ENCODE measurements at regions not wholly inside any gene's neighbourhood (a gene's known extent, or its start where the extent isn't known, plus 50 kb on each side); places are given as distances from the start of the nearest gene placed in this dataset.
"Not testable (repeated sequence)": the region's sequence is repeated elsewhere in the genome, so short reads cannot be mapped to it uniquely, and the experiment has no call there.

DNA sequence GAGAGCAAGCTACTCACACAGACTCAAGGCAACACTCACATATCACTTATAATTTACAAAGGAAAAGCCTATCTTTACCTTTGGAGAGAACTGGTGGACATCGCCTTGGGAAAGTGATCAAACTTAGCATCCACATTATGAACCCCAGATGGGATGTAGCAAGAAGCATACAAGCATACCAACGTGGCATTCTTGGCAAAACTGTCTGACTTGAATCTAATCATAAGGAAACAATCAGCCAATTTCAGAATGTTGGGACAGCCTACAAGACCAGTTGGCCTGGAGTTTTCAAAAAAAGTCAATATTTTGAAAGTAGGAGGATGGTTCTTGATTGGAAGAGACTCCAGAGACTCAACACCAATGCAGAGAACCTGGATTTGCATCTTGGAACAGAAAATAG is 79.1 kb upstream of the PMAIP1 start:
- no peak for DNase-seq

DNA sequence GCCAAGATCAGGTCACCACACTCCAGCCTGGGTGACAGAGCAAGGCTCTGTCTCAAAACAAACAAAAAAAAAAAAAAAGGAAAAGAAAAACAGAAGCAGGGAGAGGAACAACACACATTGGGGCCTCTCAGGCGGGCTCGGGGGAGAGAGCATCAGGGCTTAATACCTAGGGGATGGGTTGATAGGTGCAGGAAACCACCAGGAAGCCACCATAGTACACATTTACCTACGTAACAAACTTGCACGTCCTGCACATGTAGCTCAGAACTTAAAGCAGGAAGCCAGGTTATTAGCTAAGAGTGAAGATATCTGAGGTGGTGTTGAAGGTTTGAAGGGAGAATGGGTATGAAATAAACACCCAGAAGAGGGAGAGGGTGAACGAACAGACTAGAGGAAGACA is 81.0 kb upstream of the PMAIP1 start:
- peaks cover under 1% of the 10 kb centered on the region for H3K4me1 Mint-ChIP-seq
- H3K4me3 Mint-ChIP-seq: no peak overlapping the region
- H3K27ac Mint-ChIP-seq: no peak overlapping the region
- H3K36me3 Mint-ChIP-seq: no peaks in the 10 kb centered on the region
- CTCF ChIA-PET: no interaction called here
- no peaks in the 10 kb centered on the region for H3K9me3 Mint-ChIP-seq
- DNase-seq: no peak
- peaks cover 25% of the 10 kb centered on the region for H3K27me3 Mint-ChIP-seq

More for the DNA sequence above, 79.1 kb upstream of the PMAIP1 start:
- Mint-ChIP-seq H3K4me1 (no peaks in the 10 kb centered on the region), H3K4me3 (no peak overlapping the region), H3K27me3 (peaks cover 23% of the 10 kb centered on the region), H3K9me3 (no peaks in the 10 kb centered on the region), H3K27ac (no peak overlapping the region), H3K36me3 (no peaks in the 10 kb centered on the region)
- CTCF ChIA-PET: no interaction called here

DNA sequence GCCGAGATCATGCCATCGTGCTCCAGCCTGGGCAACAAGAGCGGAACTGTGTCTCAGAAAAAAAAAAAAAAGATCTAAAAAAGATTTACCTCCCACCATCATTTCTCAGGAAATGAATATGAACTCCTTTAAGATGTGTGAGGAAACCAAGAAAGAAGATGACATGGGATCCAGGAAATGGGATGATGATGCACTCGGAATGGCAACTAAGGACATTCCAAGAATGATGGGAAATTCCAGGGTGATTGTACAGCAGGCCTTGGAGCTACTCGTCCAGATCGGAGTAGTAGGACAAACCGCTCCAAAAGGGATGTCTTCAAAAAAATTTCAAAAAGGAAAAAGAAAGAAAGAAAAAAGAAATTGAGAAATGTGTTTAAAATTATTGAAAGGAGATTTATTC is 84.9 kb upstream of the PMAIP1 start:
- peaks cover 2% of the 10 kb centered on the region for H3K4me1 Mint-ChIP-seq
- H3K27ac Mint-ChIP-seq: no peak overlapping the region
- no peaks in the 10 kb centered on the region for H3K9me3 Mint-ChIP-seq
- DNase-seq: no peak
- H3K27me3 Mint-ChIP-seq: peaks cover 23% of the 10 kb centered on the region
- H3K36me3 Mint-ChIP-seq: no peaks in the 10 kb centered on the region
- CTCF ChIA-PET: no interaction called here
- no peak overlapping the region for H3K4me3 Mint-ChIP-seq

- Mint-ChIP-seq H3K4me1 (peaks cover 2% of the 10 kb centered on the region), H3K27ac (no peak overlapping the region), H3K4me3 (no peak overlapping the region), H3K27me3 (peaks cover 23% of the 10 kb centered on the region), H3K36me3 (no peaks in the 10 kb centered on the region), H3K9me3 (no peaks in the 10 kb centered on the region)
- CTCF ChIA-PET: interaction anchor here (1.0 kb wide), 1 partner anchor 10 kb away, joined by 3 read pairs; no protein-coding TSS in a partner anchor
- DNase-seq: no peak
Measured at GRCh38 chr18:59813942-59814341, 85.9 kb upstream of the PMAIP1 start.

DNA sequence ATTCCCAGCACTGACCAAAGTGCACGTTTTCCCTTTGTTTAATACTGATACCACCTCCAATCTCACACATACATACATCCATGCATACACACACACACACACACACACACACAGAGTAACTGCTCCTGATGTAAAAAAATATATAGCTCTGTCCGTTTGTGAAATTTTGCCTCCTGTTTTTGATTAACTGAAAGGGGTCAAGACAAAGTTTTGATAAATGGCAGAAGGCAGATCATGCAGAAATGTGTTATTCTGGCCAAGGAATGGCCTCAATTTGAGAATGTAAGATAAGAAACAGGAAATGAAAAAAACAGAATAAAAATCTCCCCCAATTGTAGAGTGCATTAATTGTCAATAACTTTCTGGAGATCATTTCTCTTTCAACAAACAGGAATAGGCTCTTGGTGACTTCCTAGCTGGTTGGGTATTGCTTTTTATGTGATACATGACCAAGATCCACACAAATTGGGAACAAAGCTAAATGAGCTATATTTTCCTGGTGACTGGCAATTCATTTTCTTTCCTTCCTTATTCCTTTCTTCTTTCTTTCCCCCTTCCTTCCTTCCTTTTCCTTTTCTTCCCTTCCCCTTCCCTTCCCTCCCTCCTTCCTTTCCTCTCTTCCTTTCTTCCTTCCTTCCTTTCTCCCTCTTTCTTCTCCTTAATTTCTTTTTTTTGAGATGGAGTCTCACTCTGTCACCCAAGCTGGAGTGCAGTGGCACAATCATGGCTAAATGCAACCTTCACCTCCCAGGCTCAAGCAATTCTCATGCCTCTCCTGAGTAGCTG is 88.9 kb upstream of the PMAIP1 start:
- no peak for DNase-seq
- peaks cover 2% of the 10 kb centered on the region for H3K4me1 Mint-ChIP-seq
- peaks cover 18% of the 10 kb centered on the region for H3K27me3 Mint-ChIP-seq
- no peak overlapping the region for H3K27ac Mint-ChIP-seq
- H3K9me3 Mint-ChIP-seq: no peaks in the 10 kb centered on the region
- H3K36me3 Mint-ChIP-seq: no peaks in the 10 kb centered on the region
- CTCF ChIA-PET: interaction anchor here (1.1 kb wide), 1 partner anchor 13 kb away, joined by 4 read pairs; no protein-coding TSS in a partner anchor
- H3K4me3 Mint-ChIP-seq: no peak overlapping the region

GRCh38 chr18:59810183-59810582 is 89.6 kb upstream of the PMAIP1 start:
- CTCF ChIA-PET: no interaction called here
- DNase-seq: no peak
- Mint-ChIP-seq H3K27ac (no peak overlapping the region), H3K4me3 (no peak overlapping the region), H3K4me1 (peaks cover 2% of the 10 kb centered on the region), H3K9me3 (no peaks in the 10 kb centered on the region), H3K36me3 (no peaks in the 10 kb centered on the region), H3K27me3 (peaks cover 22% of the 10 kb centered on the region)

- CTCF ChIA-PET: no interaction called here
- Mint-ChIP-seq H3K36me3 (no peaks in the 10 kb centered on the region), H3K27ac (no peak overlapping the region), H3K4me3 (no peak overlapping the region), H3K27me3 (peaks cover 14% of the 10 kb centered on the region), H3K9me3 (no peaks in the 10 kb centered on the region), H3K4me1 (peaks cover 13% of the 10 kb centered on the region)
- DNase-seq: no peak
Measured at GRCh38 chr18:59802031-59802430, 97.8 kb upstream of the PMAIP1 start.

GRCh38 chr18:59801576-59801975 is 98.2 kb upstream of the PMAIP1 start:
- no peaks in the 10 kb centered on the region for H3K9me3 Mint-ChIP-seq
- peaks cover 13% of the 10 kb centered on the region for H3K4me1 Mint-ChIP-seq
- H3K4me3 Mint-ChIP-seq: no peak overlapping the region
- CTCF ChIA-PET: no interaction called here
- peaks cover 14% of the 10 kb centered on the region for H3K27me3 Mint-ChIP-seq
- DNase-seq: no peak
- H3K27ac Mint-ChIP-seq: no peak overlapping the region
- H3K36me3 Mint-ChIP-seq: no peaks in the 10 kb centered on the region

GRCh38 chr18:59800897-59801296 is 98.9 kb upstream of the PMAIP1 start:
- DNase-seq: no peak
- Mint-ChIP-seq H3K9me3 (no peaks in the 10 kb centered on the region), H3K4me1 (peaks cover 13% of the 10 kb centered on the region), H3K4me3 (no peak overlapping the region), H3K27ac (no peak overlapping the region), H3K36me3 (no peaks in the 10 kb centered on the region), H3K27me3 (peaks cover 13% of the 10 kb centered on the region)
- CTCF ChIA-PET: interaction anchor here (1.5 kb wide), 1 partner anchor 23 kb away, joined by 4 read pairs; no protein-coding TSS in a partner anchor

GRCh38 chr18:59799383-59800015 is 100.3 kb upstream of the PMAIP1 start:
- no peak overlapping the region for H3K4me3 Mint-ChIP-seq
- CTCF ChIA-PET: interaction anchor here (1.5 kb wide), 1 partner anchor 24 kb away, joined by 4 read pairs; no protein-coding TSS in a partner anchor
- no peaks in the 10 kb centered on the region for H3K36me3 Mint-ChIP-seq
- no peak for DNase-seq
- H3K9me3 Mint-ChIP-seq: no peaks in the 10 kb centered on the region
- peaks cover 9% of the 10 kb centered on the region for H3K27me3 Mint-ChIP-seq
- peaks cover 13% of the 10 kb centered on the region for H3K4me1 Mint-ChIP-seq
- no peak overlapping the region for H3K27ac Mint-ChIP-seq

GRCh38 chr18:59795882-59796281 is 98.7 kb upstream of the CCBE1 start:
- no peak overlapping the region for H3K27ac Mint-ChIP-seq
- no peaks in the 10 kb centered on the region for H3K4me1 Mint-ChIP-seq
- no peak for DNase-seq
- CTCF ChIA-PET: interaction anchor here (0.6 kb wide), 1 partner anchor 28 kb away, joined by 3 read pairs; no protein-coding TSS in a partner anchor
- H3K36me3 Mint-ChIP-seq: no peaks in the 10 kb centered on the region
- no peak overlapping the region for H3K4me3 Mint-ChIP-seq
- H3K9me3 Mint-ChIP-seq: no peaks in the 10 kb centered on the region
- H3K27me3 Mint-ChIP-seq: peaks cover 5% of the 10 kb centered on the region

GRCh38 chr18:59792353-59792752 is 95.1 kb upstream of the CCBE1 start:
- CTCF ChIA-PET: no interaction called here
- Mint-ChIP-seq H3K4me1 (no peaks in the 10 kb centered on the region), H3K27ac (no peak overlapping the region), H3K9me3 (no peaks in the 10 kb centered on the region), H3K27me3 (no peaks in the 10 kb centered on the region), H3K4me3 (no peak overlapping the region), H3K36me3 (no peaks in the 10 kb centered on the region)
- no peak for DNase-seq

- H3K4me3 Mint-ChIP-seq, H3K36me3 Mint-ChIP-seq, H3K27ac Mint-ChIP-seq, CTCF ChIA-PET, H3K27me3 Mint-ChIP-seq, DNase-seq, H3K4me1 Mint-ChIP-seq, H3K9me3 Mint-ChIP-seq: not testable (repeated sequence)
Measured at GRCh38 chr18:59790346-59790936, 93.2 kb upstream of the CCBE1 start.

- Mint-ChIP-seq H3K27ac (no peak overlapping the region), H3K9me3 (no peaks in the 10 kb centered on the region), H3K4me1 (no peaks in the 10 kb centered on the region), H3K36me3 (no peaks in the 10 kb centered on the region), H3K27me3 (peaks cover 7% of the 10 kb centered on the region), H3K4me3 (no peak overlapping the region)
- no peak for DNase-seq
- CTCF ChIA-PET: interaction anchor here (1.3 kb wide), 1 partner anchor 35 kb away, joined by 3 read pairs; no protein-coding TSS in a partner anchor
Measured at GRCh38 chr18:59788791-59789106, 91.5 kb upstream of the CCBE1 start.

Measured in activated naive CD4-positive, alpha-beta T cell treated with anti-CD3 and anti-CD28 coated beads, Interleukin-2, amount 10 ng/mL, durations not matched to agents 7 days and 5 days (primary cell).